Type B pancreatic cell (in vitro differentiated cells): ENCODE measurements at regions not wholly inside any gene's neighbourhood (a gene's known extent, or its start where the extent isn't known, plus 50 kb on each side); places are given as distances from the start of the nearest gene placed in this dataset.

Experiments
- DNase-seq: peaks from one replicate; pipeline ENCODE4 v3.0.0; 2021; ENCODE audit warnings: mixed read lengths; ENCODE audit not compliant: unreplicated experiment; ENCODE audit errors: extremely low spot score
- H3K27ac Mint-ChIP-seq: 2 replicates; pipeline ENCODE4 v1.8.0; 2021; ENCODE audit warnings: mild to moderate bottlenecking, mixed read lengths
- H3K27me3 Mint-ChIP-seq: 2 replicates; pipeline ENCODE4 v1.8.0; 2021; ENCODE audit warnings: mixed read lengths
- H3K36me3 Mint-ChIP-seq: 2 replicates; pipeline ENCODE4 v1.8.0; 2021; ENCODE audit warnings: mixed read lengths
- H3K4me1 Mint-ChIP-seq: one replicate; pipeline ENCODE4 v1.8.0; 2021; ENCODE audit warnings: mixed read lengths; ENCODE audit not compliant: unreplicated experiment
- H3K4me3 Mint-ChIP-seq: 2 replicates; pipeline ENCODE4 v1.8.0; 2021; ENCODE audit warnings: mild to moderate bottlenecking, mixed read lengths
- H3K9me3 Mint-ChIP-seq: 2 replicates; pipeline ENCODE4 v1.8.0; 2021; ENCODE audit warnings: mixed read lengths
- CTCF ChIP-seq: fragments of 200-600 bp; sonication (generic); conservative IDR thresholded peaks from 2 replicates; pipeline ENCODE4 v1.5.0; 2021; ENCODE audit warnings: antibody characterized with exemption, mild to moderate bottlenecking

DNA sequence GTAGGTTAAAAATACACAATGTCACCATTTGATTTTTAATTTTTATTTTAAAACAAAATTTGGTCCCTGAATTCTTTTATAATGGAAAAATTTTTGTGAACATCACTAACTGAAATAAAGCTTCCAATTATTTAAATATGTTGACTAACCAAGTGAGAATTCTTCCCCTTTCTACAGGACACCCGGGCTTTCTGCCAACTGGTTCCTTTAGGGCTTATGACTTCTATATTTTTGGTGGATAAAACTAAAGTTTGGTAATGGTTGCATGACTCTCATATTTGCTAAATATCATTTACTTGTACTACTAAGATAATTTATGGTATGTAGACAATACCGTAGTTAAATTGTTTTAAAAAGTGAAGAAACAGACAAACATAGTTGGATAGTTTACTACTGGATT, 291.0 kb upstream of the DOK6 start:
- Mint-ChIP-seq H3K36me3 (no peaks in the 10 kb centered on the region), H3K9me3 (no peaks in the 10 kb centered on the region), H3K4me1 (no peaks in the 10 kb centered on the region), H3K4me3 (no peak overlapping the region), H3K27ac (no peak overlapping the region), H3K27me3 (no peaks in the 10 kb centered on the region)
- no peak for TF ChIP-seq CTCF
- no peak for DNase-seq

- no peaks in the 10 kb centered on the region for H3K9me3 Mint-ChIP-seq
- H3K36me3 Mint-ChIP-seq: no peaks in the 10 kb centered on the region
- no peaks in the 10 kb centered on the region for H3K4me1 Mint-ChIP-seq
- H3K27ac Mint-ChIP-seq: no peak overlapping the region
- no peak overlapping the region for H3K4me3 Mint-ChIP-seq
- H3K27me3 Mint-ChIP-seq: no peaks in the 10 kb centered on the region
- DNase-seq: no peak
- no peak for TF ChIP-seq CTCF
Measured at GRCh38 chr18:69120833-69121232, 279.9 kb upstream of the DOK6 start.

- no peak overlapping the region for H3K4me3 Mint-ChIP-seq
- H3K4me1 Mint-ChIP-seq: no peaks in the 10 kb centered on the region
- no peak for TF ChIP-seq CTCF
- no peak for DNase-seq
- H3K27me3 Mint-ChIP-seq: no peaks in the 10 kb centered on the region
- H3K27ac Mint-ChIP-seq: no peak overlapping the region
- no peaks in the 10 kb centered on the region for H3K36me3 Mint-ChIP-seq
- no peaks in the 10 kb centered on the region for H3K9me3 Mint-ChIP-seq
Measured at GRCh38 chr18:69123421-69123820, 277.3 kb upstream of the DOK6 start.

DNA sequence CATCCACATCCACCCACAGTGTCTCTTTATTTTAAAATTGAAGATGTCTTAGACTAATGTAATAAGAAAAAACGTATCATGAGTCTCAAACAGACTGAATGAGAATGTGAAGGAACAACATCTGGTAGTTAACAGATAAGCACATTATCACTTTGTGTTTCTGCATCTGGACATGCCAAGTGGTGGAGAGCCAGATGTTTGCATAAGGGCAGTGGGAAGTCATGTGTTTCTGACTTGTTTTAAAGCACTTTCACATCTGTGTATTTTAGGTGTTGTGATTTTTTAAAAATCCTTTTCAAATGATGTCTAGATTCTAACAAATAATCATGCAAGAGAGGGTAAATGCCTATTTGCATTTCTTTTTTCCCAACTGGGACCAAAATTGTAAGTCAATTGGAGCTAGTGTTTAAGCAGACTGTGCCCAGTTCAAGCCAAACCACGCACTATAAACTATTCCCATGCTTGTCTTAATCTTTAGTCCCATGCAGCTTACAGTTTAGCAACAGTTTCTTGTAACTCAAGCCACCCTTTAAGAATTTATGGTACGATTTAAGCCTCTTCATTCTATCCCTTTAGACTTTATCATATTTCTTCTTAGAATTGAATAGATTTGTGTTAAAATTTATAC, 272.7 kb upstream of the DOK6 start:
- Mint-ChIP-seq H3K4me3 (no peak overlapping the region), H3K4me1 (no peaks in the 10 kb centered on the region), H3K9me3 (no peaks in the 10 kb centered on the region), H3K27ac (no peak overlapping the region), H3K36me3 (no peaks in the 10 kb centered on the region), H3K27me3 (no peaks in the 10 kb centered on the region)
- no peak for DNase-seq
- TF ChIP-seq CTCF: no peak

- no peaks in the 10 kb centered on the region for H3K4me1 Mint-ChIP-seq
- H3K27me3 Mint-ChIP-seq: no peaks in the 10 kb centered on the region
- DNase-seq: no peak
- no peaks in the 10 kb centered on the region for H3K36me3 Mint-ChIP-seq
- H3K4me3 Mint-ChIP-seq: no peak overlapping the region
- no peak for TF ChIP-seq CTCF
- no peaks in the 10 kb centered on the region for H3K9me3 Mint-ChIP-seq
- no peak overlapping the region for H3K27ac Mint-ChIP-seq
Measured at GRCh38 chr18:69128566-69128965, 272.1 kb upstream of the DOK6 start.

DNA sequence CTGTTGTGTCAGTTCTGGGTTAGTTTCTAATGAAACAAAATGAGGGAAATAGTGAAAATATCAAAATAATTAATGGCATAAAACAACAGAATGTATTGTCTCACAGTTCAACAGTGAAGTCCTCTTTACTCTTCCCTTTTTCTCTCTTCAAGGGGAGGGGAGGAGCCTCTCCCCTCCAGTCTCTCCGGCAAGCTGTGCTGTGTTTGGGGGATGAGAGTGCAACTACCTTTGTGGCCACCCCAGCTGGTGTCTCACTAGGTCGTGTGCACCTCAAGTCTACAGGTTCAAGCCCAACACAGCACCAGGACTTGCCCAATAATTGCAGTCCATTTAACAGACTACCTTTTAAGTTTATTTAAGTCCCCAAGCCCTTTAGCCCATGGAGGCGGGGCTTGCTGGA, 271.7 kb upstream of the DOK6 start:
- Mint-ChIP-seq H3K36me3 (no peaks in the 10 kb centered on the region), H3K9me3 (no peaks in the 10 kb centered on the region), H3K27ac (no peak overlapping the region), H3K4me3 (no peak overlapping the region), H3K4me1 (no peaks in the 10 kb centered on the region), H3K27me3 (no peaks in the 10 kb centered on the region)
- no peak for TF ChIP-seq CTCF
- no peak for DNase-seq
